Activated CD8-positive, alpha-beta memory T cell treated with anti-CD3 and anti-CD28 coated beads for 36 hours (primary cell): ENCODE measurements at regions not wholly inside any gene's neighbourhood (a gene's known extent, or its start where the extent isn't known, plus 50 kb on each side); places are given as distances from the start of the nearest gene placed in this dataset.

Experiments
- CTCF ChIA-PET: fragments of 350-600 bp; sonication (Branson Sonifier 250); formaldehyde crosslinking; loops from one replicate; lab custom pipeline; 2021; ENCODE audit warnings: antibody characterized with exemption; lab: Charles Lee
- POLR2A ChIA-PET: fragments of 350-600 bp; sonication (Branson Sonifier 250); formaldehyde crosslinking; loops from one replicate; lab custom pipeline; 2021; ENCODE audit warnings: antibody characterized with exemption; lab: Charles Lee

DNA sequence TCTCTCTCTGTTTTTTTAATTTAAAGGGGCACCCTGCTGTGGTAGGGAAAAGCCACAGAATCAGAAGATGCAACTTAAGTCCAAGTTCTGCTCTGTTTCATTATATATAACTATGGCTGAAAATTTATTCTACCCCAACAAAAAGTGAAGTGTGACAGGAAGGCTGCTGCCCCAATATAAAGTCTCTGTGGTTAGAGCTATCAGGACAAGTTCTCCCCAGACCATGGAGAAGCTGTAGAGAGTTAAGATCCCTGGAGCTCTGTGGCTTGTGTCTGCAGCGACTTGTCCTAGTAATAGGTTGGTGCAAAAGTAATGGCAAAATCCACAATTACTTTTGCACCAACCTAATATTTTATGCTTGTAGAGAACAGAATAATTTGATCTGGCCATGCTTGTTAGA, 250.9 kb downstream of the PSAT1 start:
- POLR2A ChIA-PET, result no interaction called here
- CTCF ChIA-PET, result no interaction called here

DNA sequence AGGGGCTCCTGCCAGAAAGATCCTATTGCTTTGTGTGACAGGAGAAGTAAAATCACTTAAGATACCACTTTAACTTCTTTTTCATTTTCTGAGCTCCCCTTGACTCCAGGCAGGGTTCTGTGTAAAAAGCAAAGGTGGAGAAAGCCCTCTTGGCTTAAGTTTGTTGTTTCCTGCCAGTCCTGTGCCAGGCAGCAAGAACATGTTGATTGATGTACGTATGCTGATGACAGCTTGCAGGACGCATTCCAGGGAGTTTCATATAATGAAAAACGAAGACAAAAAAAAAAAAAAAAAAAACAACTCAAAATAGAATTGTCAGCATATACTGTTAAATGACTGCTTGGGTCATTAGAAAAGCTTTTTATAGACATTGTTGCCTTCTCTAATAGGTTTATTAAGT, 251.7 kb downstream of the PSAT1 start:
- CTCF ChIA-PET, result no interaction called here
- POLR2A ChIA-PET, result no interaction called here

DNA sequence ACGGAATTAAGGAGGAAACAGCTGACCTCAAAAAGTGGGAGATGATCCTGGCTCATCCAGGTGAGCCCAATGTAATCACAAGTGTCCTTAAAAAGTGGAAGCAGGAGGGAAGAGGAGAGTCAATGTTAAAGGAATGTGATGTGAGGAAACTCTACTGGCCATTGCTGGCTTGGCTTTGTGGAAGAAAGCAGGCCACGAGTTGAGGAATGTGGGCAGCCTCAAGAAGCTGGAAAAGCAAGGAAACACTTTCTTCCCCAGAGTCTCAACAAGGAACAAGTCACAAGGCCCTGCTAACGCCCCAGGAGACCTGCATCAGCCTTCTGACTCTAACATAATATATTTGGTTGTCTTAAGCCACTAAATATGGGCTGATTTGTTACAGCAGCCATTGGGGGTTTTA, 252.8 kb downstream of the PSAT1 start:
- CTCF ChIA-PET, result no interaction called here
- POLR2A ChIA-PET, result no interaction called here

DNA sequence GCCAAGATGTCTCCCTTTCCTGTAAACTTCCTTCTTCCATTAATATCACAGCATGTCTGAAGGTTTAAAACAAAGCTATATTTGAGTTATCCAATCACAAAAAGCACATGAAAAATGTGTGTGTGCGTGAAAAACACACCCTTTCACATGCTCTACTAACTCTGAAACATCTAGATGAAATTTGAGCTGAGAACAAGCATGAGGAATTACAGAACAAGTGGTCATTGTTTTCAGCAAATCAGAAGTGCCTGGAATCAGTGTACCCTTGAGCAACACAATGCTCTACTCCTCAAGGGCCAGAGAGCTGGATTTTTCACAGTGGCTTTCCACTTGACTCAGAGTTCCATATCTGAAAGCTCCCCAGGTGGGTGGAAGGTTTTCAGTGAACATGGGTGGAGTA, 255.9 kb downstream of the PSAT1 start:
- ChIA-PET POLR2A (no interaction called here), CTCF (interaction anchor here (0.6 kb wide), 1 partner anchor 130 kb away, joined by 4 read pairs; no protein-coding TSS in a partner anchor)

DNA sequence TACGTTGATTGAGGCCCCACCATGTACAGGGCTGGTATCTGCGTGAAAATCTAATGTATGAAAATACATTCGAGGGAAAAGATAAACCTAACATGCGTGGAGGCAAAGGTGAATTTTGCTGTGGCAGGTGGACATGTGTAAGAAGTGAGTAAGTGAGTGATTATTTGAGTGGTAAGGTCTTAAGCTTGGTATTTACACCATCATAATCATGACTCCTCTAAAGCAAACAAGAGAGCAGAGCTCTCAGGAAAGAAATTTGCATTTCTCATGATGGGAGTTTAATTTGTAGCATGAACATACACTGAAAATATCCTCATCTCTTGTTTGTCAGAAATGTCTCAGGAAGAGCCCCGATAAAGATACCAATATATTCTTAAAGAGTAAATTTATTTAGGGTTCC, 260.6 kb downstream of the PSAT1 start:
- CTCF ChIA-PET, result no interaction called here
- POLR2A ChIA-PET, result no interaction called here

DNA sequence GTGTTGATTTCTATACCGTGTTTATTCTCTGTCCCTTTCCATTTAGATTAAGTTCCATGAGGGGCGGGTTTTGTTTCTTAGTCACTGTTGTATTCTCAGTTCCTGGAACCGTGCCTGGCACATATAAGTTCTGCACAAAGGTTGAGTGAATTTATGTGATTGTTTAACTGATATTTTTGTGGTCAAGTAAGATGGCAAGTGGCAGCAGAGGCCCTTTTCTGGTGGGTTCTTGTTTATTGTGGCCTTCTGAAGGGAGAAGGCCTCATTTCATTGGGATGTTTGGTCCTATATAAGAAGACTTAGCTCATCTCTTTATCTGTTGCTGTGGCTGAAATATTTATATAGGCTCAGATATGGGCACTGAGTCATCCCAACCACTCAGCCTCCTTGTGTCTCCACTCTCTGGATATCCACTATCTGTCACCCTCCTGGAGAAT, 262.5 kb downstream of the PSAT1 start:
- ChIA-PET POLR2A (no interaction called here), CTCF (no interaction called here)

DNA sequence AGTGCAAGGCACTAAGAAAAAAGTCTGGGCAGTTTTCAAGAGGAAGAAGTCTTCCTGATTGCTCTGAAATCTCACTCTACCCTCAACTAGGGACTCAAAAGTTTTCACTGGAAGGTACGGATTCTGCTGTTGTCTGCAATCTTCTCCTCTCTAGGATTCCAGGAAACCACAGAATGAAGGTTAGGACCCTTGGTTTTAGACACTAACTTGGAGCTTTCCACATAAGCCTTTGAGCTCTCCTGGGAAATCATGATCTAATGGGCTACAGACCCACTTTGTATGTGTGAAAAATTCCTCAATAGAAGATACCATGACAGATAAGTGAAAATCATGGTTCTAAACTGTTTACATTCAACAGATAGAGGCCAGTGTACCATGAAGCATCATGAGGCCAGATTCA, 265.1 kb downstream of the PSAT1 start:
- POLR2A ChIA-PET, result no interaction called here
- CTCF ChIA-PET, result no interaction called here

DNA sequence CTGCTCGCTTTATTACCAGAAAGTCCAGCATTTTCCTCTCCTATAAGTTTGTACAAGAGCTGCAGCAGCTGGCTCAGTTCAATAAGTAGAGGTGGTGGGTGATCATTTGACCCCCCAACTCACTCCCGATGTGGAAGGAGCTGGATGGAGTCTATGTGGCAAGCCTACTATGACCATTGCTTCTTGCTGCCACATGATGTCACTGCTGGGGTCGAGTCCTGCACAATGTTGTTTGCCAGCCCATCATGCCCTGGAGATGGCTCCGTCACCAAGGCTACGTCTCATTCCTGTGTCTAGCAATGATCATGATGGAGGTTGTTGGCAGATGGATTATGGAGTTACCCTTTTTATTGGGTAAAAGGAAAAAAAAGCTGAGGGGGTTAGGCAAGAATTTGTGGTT, 266.3 kb downstream of the PSAT1 start:
- CTCF ChIA-PET, result no interaction called here
- POLR2A ChIA-PET, result no interaction called here

DNA sequence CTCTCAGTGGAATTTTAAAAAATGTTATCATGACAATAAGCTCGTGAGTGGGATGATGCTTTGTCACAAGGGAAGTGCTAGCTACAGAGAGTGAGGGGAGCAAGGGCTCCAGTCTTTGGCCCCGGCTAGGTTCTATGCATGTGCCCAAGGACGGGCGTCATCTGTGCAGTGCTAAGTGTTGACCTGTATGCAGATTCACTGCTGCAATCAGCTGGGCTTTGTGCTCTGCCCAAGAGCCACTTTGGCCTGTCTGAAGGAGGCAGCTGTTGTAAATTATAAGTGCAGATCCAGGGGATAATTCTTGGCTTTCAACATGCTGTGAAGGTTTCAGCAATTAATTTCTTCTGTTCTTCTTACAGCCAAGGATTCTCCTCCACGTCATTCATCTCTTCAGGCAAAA, 268.6 kb downstream of the PSAT1 start:
- CTCF ChIA-PET, result no interaction called here
- POLR2A ChIA-PET, result no interaction called here

DNA sequence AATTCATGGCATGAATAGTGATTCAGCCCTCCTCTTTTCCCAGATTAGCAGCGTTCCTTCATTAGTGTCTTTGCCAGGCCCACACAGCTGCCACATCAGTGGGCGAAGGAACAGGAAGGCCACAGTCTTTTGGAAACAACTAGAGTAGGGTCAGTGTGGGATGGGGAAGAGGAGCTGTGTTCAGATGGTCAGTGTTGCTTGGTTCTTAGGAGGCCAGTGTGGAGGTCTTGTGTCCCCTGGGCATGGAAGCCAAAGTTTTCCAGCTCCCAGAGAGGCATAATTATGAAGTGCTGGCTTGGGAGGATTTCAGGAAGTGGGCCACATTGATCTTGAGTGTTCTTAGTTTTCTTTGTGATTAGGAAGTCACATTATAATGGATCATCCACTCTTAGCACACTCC, 269.6 kb downstream of the PSAT1 start:
- ChIA-PET POLR2A (no interaction called here), CTCF (no interaction called here)

DNA sequence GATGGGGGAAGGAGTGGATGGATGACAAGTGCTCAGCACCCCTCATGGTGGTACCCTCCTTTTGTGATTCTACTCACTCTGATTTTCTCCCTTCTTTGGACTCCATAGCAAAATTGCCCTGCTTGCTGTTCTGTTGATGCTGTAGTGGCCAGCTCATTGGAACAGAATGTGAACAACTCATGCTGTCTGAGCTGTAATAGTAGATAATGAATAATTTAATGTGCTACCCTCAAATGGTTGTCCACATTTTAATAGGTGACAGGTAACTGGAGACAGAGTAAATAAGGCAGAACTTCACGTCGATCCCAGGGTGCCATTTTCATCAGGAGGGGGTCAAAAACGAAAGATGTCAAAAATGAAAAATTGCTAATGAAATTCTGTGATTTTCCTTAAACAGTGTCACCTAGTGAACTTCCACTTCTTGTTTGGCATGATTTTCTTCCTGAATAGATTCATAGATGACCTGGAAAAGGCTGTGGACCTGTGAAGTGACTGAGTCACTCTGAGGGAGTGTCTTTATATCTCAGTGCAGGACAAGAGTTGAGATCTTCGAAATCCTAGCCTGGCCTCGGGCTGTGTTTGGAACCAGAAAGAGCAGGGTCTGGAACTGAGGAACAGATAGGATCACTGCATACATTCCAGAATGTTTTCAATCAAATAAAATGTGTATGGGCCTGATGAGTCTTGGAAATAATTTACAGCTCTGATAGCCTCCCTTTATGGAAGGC, 270.2 kb downstream of the PSAT1 start:
- POLR2A ChIA-PET, result no interaction called here
- CTCF ChIA-PET, result no interaction called here

DNA sequence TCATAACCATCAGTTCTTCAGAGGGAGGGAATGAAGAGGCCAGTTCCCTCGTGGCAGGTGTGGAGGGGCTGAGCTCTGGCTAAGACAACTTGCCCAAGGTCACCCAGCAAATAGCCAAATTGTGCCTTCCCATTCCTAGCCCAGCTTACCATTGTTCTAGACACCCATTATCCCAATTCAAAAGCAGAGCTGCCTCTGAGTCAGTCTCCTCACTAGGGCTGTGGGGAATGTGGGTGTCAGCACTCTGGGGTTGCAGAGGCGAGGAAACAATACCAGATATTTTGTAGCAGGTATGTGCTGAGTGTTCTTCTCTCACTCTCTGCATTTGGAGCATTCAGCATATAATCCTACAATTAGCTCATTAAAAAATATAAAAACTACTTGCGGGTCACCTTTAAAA, 270.8 kb downstream of the PSAT1 start:
- ChIA-PET POLR2A (no interaction called here), CTCF (no interaction called here)

DNA sequence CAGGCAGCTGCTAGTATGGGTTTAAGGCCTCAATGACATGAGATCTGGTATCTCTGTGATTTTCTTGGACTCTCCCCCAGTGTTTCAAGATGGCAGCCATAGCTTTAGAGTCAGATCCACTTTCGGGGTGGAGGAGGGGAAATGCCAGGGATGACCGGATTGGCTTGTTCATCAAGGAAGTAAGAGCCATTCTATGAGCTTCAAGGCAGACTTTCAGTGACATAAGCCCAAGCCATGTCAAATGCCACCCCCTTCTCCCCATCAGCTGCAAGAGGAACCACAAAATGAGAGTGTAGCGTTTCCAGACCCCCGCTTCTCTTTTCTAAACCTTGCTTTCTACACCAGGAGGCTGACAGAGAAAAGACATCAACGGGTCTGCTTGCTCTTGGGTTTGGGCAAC, 271.8 kb downstream of the PSAT1 start:
- ChIA-PET POLR2A (no interaction called here), CTCF (no interaction called here)

DNA sequence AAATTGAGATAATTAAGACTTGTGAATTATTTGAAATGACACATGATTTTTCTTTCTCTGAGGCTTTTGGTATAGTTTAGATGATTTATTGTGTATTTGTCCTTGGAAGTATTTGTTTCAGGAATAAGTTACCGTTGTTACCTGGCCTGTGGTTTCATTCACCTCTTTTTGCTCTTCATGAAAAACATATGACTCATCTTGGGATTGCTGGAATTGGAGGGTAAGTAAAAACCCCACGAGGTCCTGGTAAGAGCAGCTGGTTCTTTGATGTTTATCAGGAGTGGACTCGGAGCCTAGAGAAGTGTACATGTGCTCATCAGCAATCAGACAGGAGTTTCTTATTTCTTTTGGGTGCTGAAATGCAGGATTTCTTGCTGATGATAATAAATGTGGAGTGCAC, 275.3 kb downstream of the PSAT1 start:
- ChIA-PET CTCF (no interaction called here), POLR2A (no interaction called here)

DNA sequence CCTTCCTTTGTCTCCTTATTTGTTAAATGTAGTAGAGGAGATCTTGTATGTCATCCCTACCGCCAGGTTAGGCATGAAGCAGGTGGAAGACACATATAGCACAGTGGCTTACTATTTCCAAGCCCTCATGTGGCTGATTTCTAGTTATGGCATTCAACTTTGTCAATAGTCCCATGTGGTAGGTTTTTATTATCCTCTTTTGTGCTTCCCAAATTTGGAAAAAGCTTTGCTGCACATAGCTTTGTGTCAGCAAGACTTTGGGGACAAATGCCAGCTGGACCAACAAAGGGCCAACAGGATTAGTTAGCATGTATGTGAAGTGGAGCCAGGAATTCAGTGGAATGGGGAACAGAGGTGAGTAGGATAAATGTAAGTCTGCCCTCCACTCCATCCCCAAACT, 276.3 kb downstream of the PSAT1 start:
- ChIA-PET CTCF (no interaction called here), POLR2A (no interaction called here)

DNA sequence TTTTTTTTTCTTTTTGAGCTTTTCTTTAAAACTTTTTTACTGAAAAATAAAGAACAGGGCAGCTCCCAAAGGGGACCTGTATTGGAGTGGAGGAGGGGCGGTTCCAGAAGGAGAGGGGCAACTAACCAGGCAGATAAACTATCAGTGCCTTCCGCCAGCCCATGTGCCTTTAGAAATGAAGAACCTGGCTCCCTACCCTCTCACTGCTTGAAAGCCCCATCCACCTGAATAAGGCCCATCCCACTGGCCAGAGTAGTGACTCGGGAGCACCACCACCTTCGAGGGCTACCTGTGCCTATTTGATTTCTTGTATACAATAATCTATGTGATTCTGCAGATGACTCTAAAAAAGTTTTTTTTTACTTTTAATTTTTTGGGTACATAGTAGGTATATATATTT, 276.7 kb downstream of the PSAT1 start:
- POLR2A ChIA-PET, result no interaction called here

DNA sequence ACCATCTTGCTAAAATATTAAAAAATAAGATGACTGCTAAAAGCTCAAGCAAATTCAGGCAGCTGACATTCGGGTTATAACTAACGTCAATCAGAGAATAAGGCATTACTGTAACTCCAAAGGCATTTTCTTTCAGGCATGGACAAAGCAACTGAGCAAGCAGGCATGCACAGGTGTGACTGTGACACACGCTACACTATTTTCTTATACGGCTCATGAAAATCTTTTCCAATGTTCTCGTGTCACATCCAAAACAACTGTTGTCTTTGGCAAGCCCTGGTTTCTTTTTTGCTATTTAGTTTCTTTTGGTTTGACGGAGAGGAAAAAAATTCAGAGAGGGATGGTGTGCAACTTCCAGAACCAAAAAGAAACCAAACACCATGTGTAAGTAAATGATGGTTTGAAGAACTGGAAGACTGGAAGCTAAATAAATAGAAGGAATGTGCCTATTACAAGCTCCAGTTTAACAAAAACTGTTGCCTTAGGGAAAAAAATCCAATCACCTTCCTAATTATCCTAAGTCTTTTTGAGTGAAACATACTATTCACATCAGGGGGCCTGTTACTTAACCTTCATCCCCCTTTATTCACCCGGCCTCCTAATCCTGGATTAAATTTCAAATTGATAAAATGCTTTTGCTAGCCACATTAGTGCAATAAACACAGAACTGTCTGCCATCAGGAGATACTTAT, 277.6 kb downstream of the PSAT1 start:
- CTCF ChIA-PET, result no interaction called here

More for the DNA sequence above, 276.7 kb downstream of the PSAT1 start:
- CTCF ChIA-PET, result no interaction called here

DNA sequence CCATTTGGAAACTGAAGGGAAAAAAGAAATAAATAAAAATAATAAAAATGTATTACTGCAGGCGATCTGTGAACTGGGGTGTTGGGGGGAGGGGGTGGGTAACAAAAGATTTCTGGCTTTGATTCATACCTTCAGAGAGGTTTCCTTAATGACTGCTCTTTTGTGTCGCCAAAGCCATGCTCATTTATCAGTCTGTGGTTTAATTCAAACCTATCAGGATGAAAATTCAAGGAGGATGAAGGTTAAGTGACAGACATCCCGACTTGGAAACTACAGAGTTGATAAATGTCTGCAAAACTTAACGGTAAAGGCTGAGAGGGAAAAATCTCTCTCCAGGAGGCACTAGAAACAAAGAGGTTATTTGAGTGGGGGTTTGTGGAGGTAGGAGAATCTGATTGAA, 278.2 kb downstream of the PSAT1 start:
- ChIA-PET CTCF (no interaction called here), POLR2A (no interaction called here)

More for the DNA sequence above, 277.6 kb downstream of the PSAT1 start:
- POLR2A ChIA-PET, result no interaction called here

DNA sequence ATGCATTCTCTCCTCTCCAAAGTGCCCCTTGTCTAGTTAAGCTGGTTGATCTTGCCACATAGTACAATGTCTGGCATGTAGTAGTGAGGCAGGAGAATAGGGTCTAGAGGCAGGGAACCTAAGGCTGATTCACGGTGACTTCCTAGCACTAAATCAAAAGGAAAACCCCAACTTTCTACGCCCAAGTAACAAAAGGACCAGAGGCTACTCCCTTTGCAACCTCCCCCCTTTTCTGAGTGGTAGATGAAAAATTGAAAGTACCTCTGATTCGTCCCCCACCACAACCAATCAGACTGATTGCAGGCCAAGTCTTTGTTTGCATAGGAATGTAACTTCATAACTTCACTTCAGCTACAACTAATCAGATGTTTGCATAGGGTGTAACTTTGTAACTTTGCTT, 278.8 kb downstream of the PSAT1 start:
- POLR2A ChIA-PET, result no interaction called here
- CTCF ChIA-PET, result no interaction called here

DNA sequence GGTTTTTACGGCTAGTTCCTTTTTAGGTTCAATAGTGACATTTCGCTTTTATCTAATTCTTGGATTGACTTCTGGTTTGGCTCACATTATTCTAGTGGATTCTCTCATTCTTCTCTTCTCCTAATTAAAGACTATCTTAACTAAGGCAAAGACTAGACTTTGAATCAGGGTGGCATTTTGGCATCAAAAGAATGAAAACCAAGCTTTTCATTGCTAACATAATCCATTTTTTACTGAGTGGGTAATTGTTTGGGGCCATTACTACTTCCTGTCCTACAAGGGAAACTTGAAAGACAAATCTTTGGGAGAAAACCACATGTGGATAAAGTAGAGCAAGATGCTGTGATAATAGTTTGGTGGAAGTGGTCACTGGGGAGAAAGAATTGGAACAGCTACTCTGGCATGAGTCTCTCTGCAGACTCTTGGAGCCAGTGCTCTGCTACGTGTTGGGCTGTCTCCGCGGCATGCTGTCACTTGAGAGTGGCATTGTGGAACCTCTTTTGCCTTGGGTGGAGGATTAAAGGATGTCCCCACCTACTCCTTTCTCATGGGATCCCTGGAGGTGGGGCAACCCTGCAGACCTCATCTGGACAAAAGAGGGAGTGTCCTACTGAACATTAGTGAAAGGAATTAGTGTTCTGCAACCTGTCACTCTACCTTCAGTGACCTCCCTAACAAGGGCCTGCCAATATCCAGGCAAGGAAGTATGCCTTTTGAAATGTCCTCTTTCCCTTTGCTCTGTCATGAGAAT, 280.4 kb downstream of the PSAT1 start:
- POLR2A ChIA-PET, result no interaction called here

DNA sequence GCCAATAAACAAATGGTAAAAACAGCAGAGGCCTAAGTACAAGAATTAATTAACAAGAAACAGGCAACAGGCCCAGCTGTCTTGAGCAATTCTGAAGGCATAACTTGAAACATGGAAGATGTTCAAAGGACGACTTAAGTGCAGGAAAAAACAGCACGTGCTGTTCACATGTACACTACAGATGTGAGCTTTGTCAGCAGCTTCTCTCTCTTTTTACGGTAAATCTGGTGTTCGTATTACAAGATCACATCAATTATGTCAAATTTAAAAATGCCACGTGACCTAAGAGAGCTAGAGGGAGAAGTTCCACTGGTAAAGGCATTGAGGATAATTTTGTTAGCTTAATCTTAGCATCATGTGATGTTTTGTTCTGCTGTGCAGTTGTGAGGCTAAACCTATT, 281.1 kb downstream of the PSAT1 start:
- ChIA-PET CTCF (interaction anchor here (0.9 kb wide), 1 partner anchor 23 kb away, joined by 3 read pairs; no protein-coding TSS in a partner anchor), POLR2A (no interaction called here)

More for the DNA sequence above, 280.4 kb downstream of the PSAT1 start:
- CTCF ChIA-PET, result interaction anchor here (0.9 kb wide), 1 partner anchor 22 kb away, joined by 3 read pairs; no protein-coding TSS in a partner anchor
